MM.1S (cell line): ENCODE measurements at regions not wholly inside any gene's neighbourhood (a gene's known extent, or its start where the extent isn't known, plus 50 kb on each side); places are given as distances from the start of the nearest gene placed in this dataset.
"Not testable (repeated sequence)": the region's sequence is repeated elsewhere in the genome, so short reads cannot be mapped to it uniquely, and the experiment has no call there.

Source experiments
- CTCF ChIP-seq: fragments of 300-600 bp; sonication (generic); IDR thresholded peaks from 2 replicates; pipeline ENCODE4 v1.5.1; 2016; ENCODE audit warnings: antibody characterized with exemption, low read length, mixed read lengths
- EZH2 ChIP-seq: fragments of 300-600 bp; sonication (generic); optimal IDR thresholded peaks from 2 replicates; pipeline ENCODE3; 2017; ENCODE audit warnings: low read depth, mild to moderate bottlenecking, antibody characterized with exemption, low read length, mixed read lengths
- EZH2phosphoT487 ChIP-seq: fragments of 300-600 bp; sonication (generic); IDR thresholded peaks from 2 replicates; pipeline ENCODE4 v1.6.1; 2018; ENCODE audit warnings: antibody characterized with exemption, low read length

- TF ChIP-seq EZH2, CTCF, EZH2phosphoT487: not testable (repeated sequence)
These were observed 141.3 kb upstream of the NBPF9 start for GRCh38 chr1:149244621-149245020.
